Small intestine (tissue), 7 donors: ENCODE measurements at regions not wholly inside any gene's neighbourhood (a gene's known extent, or its start where the extent isn't known, plus 50 kb on each side); places are given as distances from the start of the nearest gene placed in this dataset.

Experiments
- DNase-seq, 2 donors: peaks; one replicate each; pipeline versions ENCODE4 v3.0.0 to v3.0.0-alpha.2; 2013
- FAIRE-seq: peaks from 2 replicates; lab custom pipeline; 2012; peaks lifted over from hg19 to GRCh38; lab: Jason Lieb, UNC
- H3K27ac ChIP-seq, 3 donors: one replicate each; pipeline ENCODE4 v1.5.1; 2013; ENCODE audit warnings: low read length in 2 of 3, mild to moderate bottlenecking in 2 of 3, control low read depth in 1 of 3, inconsistent platforms in 1 of 3, low read depth in 1 of 3, moderate library complexity in 1 of 3
- H3K27me3 ChIP-seq, 3 donors: one replicate each; pipeline ENCODE4 v1.6.1; 2013; ENCODE audit warnings: low read length in 3 of 3, inconsistent platforms in 1 of 3; ENCODE audit not compliant: control insufficient read depth in 3 of 3, insufficient read depth in 3 of 3
- H3K36me3 ChIP-seq, 3 donors: one replicate each; pipeline ENCODE4 v1.6.1; 2013; ENCODE audit warnings: low read length in 3 of 3, inconsistent platforms in 1 of 3, low read depth in 1 of 3, mild to moderate bottlenecking in 1 of 3, moderate library complexity in 1 of 3; ENCODE audit not compliant: control insufficient read depth in 3 of 3, insufficient read depth in 2 of 3
- H3K4me1 ChIP-seq, 3 donors: one replicate each; pipeline ENCODE4 v1.6.1; 2013; ENCODE audit warnings: low read length in 2 of 3, inconsistent platforms in 1 of 3, low read depth in 1 of 3, mild to moderate bottlenecking in 1 of 3, moderate library complexity in 1 of 3; ENCODE audit not compliant: control insufficient read depth in 3 of 3, insufficient read depth in 2 of 3
- H3K4me3 ChIP-seq, 3 donors: one replicate each; pipeline ENCODE4 v1.5.1; 2013; ENCODE audit warnings: low read length in 3 of 3, control low read depth in 1 of 3, inconsistent platforms in 1 of 3, low read depth in 1 of 3, mild to moderate bottlenecking in 1 of 3, moderate library complexity in 1 of 3
- H3K9me3 ChIP-seq, 2 donors: one replicate each; pipeline ENCODE4 v1.6.1; 2013; ENCODE audit warnings: low read depth in 1 of 2, low read length in 1 of 2; ENCODE audit not compliant: control insufficient read depth in 2 of 2, insufficient read depth in 1 of 2
- WGBS, 3 donors: extraction: QIAGEN DNeasy Blood & Tissue Kit; methylation state at CpG; one replicate each; pipeline ENCODE4 v1.1.7; 2013; 5-methylcytosine and 5-hydroxymethylcytosine counted together
- donor health status: healthy with polysubstance abuse.
- donor health status: control.
- donor health status: control.
- donor health status: Bipolar disorder and iron deficiency.
- donor health status: healthy.

DNA sequence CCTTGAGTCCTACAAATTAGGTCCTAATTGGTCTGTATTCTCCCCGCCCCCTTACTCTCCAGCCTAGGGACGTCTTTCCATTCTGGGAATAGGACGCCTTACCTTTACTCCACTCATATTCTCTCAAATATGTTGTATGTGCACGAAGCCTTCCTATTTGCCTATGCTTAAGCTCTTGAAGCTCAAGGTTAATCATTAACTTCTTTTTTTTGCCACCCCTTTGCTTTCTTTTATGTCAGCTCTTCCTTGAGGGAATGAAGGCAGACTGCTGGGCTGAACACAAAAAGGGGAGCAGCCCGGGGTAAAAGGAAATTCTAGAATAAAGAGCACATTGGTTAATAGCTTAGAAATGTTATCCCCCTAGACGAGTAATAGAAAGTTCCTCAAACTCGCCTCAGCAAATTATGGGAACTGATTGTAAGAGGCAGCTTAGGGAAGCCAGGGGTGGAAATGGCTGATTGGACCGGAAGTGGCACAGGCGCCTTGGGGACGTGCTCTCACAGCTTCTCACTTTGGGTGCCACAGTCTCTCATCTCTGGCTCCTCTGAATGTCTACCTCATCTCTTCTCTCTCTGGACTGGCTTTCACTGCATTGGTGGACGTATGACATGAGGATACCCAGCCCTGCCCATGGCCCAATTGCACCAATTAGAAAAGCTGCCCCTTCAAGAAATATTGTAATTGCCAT, 122.3 kb upstream of the IL12B start:
- H3K4me1 ChIP-seq, result no peaks in the 10 kb centered on the region
- no peaks in the 10 kb centered on the region for H3K36me3 ChIP-seq
- no peak for FAIRE-seq
- peak; percentile 7 to 56 for DNase-seq
- no peak overlapping the region for H3K27ac ChIP-seq
- peaks cover 0 to 6% (median 0%) of the 10 kb centered on the region in 3 donors for H3K27me3 ChIP-seq
- WGBS, 3 donors, result 39 to 72% (median 40%) methylated on average over 11 of the region's 11 CpGs
- no peaks in the 10 kb centered on the region for H3K9me3 ChIP-seq
- H3K4me3 ChIP-seq, result no peak overlapping the region

DNA sequence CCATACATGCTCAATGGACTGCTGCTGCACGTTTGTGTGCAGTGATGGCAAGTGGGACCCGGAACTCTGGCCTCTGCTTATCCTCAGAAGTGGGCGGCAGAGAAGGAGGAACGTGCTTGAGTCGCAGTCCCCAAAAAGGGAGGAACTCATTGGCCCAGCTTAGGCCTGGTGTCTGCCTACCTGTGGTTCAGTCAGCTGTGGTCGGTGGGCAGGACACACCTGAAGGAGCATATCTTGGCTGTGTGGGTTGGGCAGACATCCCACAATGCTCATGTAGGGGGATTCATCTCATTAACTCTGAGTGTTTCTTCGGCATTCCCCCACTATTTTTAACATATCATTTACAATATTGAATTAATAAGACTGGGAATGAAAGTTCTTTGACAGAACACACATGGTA, 122.9 kb upstream of the IL12B start:
- DNase-seq, result no peak
- no peak overlapping the region for H3K4me3 ChIP-seq

DNA sequence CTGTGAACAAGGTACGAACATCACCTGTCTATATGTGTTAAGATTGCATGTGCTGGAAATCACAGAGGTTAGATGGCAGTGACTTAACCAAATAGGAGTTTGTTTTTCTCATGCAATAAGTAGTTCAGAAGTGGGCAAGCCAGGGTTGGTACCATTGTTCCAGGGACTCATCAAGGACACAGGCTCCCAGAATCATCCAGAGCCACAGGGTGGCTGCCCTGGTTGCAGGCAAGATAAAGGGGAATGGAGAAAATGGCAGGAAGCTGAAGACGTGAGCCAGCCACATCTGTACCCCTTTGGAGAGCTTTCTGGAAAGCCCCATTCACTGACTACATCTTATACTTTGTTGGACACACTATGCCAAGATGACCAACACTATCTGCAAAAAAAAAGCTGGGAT, 126.0 kb upstream of the IL12B start:
- Histone ChIP-seq H3K27ac (no peak overlapping the region), H3K4me1 (no peaks in the 10 kb centered on the region), H3K36me3 (no peaks in the 10 kb centered on the region), H3K4me3 (no peak overlapping the region), H3K27me3 (peaks cover 0 to 3% (median 0%) of the 10 kb centered on the region in 3 donors), H3K9me3 (no peaks in the 10 kb centered on the region)
- no peak for FAIRE-seq
- DNase-seq, result no peak
- 63 to 74% (median 68%) methylated on average over 2 of the region's 2 CpGs for WGBS, 3 donors

More for the DNA sequence above, 122.9 kb upstream of the IL12B start:
- H3K4me1 ChIP-seq, result no peaks in the 10 kb centered on the region
- H3K27me3 ChIP-seq, result peaks cover 0 to 6% (median 0%) of the 10 kb centered on the region in 3 donors
- H3K36me3 ChIP-seq, result no peaks in the 10 kb centered on the region
- no peak for FAIRE-seq
- WGBS, 3 donors, result 75 to 85% (median 83%) methylated on average over 7 of the region's 7 CpGs
- H3K27ac ChIP-seq, result no peak overlapping the region
- no peaks in the 10 kb centered on the region for H3K9me3 ChIP-seq

DNA sequence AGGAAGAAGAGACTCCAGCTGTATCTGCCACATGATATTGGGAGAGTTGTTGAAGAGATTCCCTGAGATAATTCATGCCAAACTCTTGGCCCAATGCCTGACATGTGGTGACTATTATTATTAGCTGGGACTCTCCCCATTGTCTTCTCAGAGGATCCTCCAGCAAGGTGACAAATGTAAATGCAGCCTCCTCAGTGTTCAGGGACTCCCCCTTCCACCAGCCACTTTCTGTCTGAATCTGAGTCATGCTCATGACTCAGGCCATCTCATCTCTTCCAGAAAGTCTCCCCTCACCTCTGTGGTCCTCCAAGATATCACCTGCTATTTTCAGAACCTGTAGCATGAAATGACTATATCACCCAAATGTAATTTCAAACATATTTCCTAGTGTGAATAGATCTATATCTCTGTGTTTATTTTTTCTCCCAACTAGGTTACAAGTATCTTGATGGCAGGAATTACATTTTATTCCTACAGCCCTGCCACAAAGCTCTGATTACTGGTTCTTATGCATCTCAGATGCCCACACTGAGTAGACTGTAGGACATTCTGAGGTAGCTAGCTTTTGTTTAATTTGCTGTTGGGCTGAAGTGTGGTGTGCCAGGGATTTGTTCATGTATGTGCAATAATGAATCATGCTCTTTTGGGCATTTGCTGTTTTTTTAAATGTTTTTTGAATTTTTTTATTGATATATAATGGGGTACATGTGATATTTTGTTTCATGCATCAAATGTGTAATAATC, 126.6 kb upstream of the IL12B start:
- DNase-seq (no peak), FAIRE-seq (no peak)
- Histone ChIP-seq H3K27me3 (peaks cover 0 to 3% (median 0%) of the 10 kb centered on the region in 3 donors), H3K4me1 (no peaks in the 10 kb centered on the region), H3K4me3 (no peak overlapping the region), H3K9me3 (no peaks in the 10 kb centered on the region), H3K27ac (no peak overlapping the region), H3K36me3 (no peaks in the 10 kb centered on the region)

DNA sequence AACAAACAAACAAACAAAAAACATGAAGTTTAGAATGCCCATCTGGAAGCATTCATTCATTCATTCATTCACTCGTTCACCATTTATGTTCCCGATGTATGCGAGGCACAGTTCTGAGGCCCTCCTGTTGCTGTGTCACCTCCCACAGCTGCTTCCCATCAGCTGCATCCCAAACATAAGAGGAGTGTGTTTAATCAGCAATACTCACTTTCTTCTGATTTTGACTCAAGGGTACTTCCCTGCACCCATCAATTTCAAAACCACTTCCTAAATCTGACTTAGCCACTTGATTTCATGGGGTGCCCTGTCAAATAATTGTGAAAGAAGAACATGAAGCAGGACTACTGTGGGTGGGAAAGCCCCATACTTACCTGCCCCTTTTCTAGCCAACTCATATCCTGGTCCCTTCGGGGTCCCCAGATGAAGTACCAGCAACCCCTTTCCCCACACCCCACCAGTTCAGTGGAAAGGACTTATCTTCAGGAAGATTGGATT, 128.0 kb upstream of the IL12B start:
- H3K4me1 ChIP-seq, result no peaks in the 10 kb centered on the region
- 63 to 90% (median 72%) methylated on average over 4 of the region's 4 CpGs for WGBS, 3 donors
- H3K36me3 ChIP-seq, result no peaks in the 10 kb centered on the region
- no peak for FAIRE-seq
- no peak overlapping the region for H3K4me3 ChIP-seq
- no peak overlapping the region for H3K27ac ChIP-seq
- peaks cover 0 to 3% (median 0%) of the 10 kb centered on the region in 3 donors for H3K27me3 ChIP-seq
- no peaks in the 10 kb centered on the region for H3K9me3 ChIP-seq
- DNase-seq, result no peak

DNA sequence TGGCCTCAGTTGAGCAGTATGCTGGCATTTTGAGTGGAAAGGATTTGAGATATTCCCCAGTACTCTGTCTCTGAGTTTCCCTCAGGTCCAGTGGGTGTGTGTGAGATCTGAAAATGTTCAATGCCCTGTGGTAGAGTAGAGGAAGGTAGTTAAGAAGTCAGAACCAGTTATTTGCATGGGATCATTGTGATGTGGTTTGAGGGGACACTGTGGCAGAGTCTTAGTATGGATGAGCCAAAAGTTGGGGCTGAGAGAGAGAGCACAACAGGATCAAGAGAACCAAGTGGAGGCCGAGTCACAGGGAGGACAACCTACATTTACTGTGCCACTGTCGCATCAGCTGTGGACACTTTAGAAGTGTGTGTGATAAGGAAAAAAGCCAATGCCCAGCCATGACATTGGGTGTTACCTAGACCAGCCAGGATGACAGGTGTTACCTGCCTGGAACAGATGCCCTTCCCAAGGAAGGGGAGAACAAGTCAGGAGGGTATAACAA, 128.9 kb upstream of the IL12B start:
- Histone ChIP-seq H3K4me3 (no peak overlapping the region), H3K36me3 (no peaks in the 10 kb centered on the region), H3K27me3 (peaks cover 0 to 3% (median 0%) of the 10 kb centered on the region in 3 donors), H3K27ac (no peak overlapping the region), H3K9me3 (no peaks in the 10 kb centered on the region), H3K4me1 (no peaks in the 10 kb centered on the region)
- DNase-seq (no peak), FAIRE-seq (no peak)
- WGBS, 3 donors, result 62 to 84% (median 74%) methylated on average over 2 of the region's 2 CpGs

DNA sequence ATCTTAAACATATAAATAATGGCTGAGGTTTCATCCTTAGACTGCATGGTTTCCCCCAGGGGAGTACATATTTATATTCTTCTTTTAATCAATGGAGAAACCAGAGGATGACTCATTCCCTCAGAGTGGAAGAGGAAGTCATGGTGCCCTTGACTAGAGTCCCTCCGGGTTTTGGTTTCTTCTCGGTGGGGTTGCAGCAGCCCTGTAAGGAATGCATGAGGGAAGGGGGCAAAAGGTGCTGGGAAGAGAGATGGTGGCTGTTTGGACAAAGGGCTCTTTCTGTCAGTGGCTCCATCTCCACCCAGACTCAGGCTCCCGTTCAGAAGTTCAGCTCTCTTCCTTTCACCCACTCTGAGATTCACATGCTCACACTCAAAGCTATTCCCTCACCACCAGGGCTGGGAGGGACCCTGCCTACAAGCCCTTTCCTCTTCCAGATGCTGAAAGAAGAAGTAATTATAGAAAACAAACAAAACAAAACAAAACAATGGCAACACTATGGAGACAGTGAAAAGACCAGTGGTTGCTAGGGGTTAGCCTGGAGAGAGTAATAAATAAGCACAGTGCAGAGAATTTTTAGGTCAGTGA, 129.8 kb upstream of the IL12B start:
- 40 to 73% (median 69%) methylated on average over 3 of the region's 3 CpGs for WGBS, 3 donors
- Histone ChIP-seq H3K36me3 (no peaks in the 10 kb centered on the region), H3K4me3 (no peak overlapping the region), H3K9me3 (no peaks in the 10 kb centered on the region), H3K27me3 (peaks cover 0 to 3% (median 0%) of the 10 kb centered on the region in 3 donors), H3K4me1 (no peaks in the 10 kb centered on the region), H3K27ac (no peak overlapping the region)
- no peak for DNase-seq
- no peak for FAIRE-seq

DNA sequence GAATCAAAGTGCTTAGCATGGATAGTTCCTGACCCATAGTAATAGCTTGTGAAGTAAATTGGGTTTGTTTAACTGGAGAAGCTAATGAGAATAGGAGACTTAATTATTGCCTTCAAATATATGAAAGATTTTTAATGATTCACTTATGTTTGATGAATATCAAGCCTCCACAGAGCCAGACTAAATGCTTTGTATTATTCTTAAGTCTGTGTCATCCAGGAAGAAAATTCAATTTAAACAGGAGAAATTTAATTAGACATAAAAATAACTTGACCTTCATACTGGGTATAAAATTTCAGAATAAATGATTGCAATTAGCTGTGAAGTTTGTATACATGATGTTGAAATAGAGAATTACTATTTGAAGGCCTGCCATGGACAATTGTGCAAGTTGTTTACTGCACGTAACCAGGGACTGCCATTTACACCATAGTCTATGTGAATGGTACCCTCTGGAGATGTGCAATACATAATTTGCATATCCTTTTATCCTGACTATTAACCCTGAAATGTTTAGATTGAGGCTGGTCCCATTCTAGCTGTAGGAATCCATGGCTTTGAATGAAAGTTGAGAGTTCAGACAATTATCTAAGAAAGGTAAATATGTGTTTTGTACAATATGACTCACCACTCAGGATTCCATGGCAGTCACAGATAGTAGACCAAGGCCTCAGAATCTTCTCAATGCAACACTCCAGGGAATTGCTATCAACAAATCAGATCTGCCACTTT, 133.5 kb upstream of the IL12B start:
- WGBS, 3 donors, result 72 to 83% (median 80%) methylated on average over 1 of the region's 1 CpG

More for the DNA sequence above, 133.5 kb upstream of the IL12B start:
- DNase-seq, result no peak
- FAIRE-seq, result no peak
- Histone ChIP-seq H3K4me1 (no peaks in the 10 kb centered on the region), H3K4me3 (no peak overlapping the region), H3K27me3 (peaks cover 0 to 3% (median 0%) of the 10 kb centered on the region in 3 donors), H3K9me3 (no peaks in the 10 kb centered on the region), H3K27ac (no peak overlapping the region), H3K36me3 (no peaks in the 10 kb centered on the region)
